CD4-positive, alpha-beta T cell treated with Interferon alpha-2 for 1 hour (primary cell): ENCODE measurements at regions not wholly inside any gene's neighbourhood (a gene's known extent, or its start where the extent isn't known, plus 50 kb on each side); places are given as distances from the start of the nearest gene placed in this dataset.

ENCODE experiments used
- DNase-seq, 2 donors: peaks; one replicate each; pipeline ENCODE4 v3.0.0-alpha.2; 2020 to 2022

DNA sequence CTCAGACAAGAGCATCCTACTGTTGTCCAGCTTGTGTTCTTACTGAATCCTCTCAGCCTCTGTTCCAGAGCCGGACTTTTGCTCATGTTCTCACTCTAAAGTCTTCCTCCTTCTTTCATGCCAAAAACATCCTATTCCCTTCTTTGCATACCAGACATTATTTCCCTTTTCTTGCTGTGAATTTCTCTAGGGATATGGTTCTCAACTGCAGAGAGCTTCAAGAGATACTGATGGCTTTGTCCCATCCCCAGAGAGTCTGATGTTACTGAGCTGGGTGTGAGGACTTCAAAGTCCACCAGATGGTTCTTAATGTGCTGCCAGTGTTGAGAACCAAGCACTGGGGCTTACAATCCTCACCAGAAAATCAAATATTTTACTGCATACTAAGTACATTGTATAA, 98.6 kb upstream of the FER start:
- DNase-seq: no peak

DNA sequence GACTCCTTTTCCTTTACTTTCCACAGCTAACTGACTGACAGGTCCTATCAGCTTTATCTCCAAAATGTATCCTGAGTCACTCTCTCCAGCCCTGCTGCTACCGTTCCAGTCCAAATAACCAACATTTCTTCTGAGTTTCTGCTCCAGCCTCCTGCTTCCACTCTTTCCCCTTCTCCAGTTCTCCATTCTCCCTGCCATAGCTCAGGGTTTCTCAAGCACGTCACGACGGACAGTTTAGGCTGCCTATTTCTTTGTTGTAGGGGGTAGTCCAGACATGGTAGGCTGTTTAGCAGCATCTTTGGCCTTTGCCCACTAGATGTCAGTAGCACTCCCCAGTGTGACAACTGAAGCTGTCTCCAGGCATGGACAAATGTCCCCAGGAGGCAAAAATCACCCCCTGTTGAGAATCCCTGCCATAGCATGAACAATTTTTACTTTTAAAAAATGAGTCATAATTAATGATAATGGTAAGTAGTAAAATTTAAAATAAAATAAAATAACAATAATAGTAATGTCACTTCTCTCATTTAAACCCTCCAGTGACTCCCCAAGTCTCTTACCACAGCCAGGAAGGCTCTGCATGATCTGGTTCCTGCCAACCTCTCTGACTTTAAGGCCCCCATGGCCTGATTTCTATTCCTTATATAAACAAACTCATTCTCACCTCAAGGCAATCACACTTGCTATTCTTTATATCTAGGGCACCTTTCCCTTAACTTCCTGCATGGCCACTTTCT, 105.4 kb upstream of the FER start:
- DNase-seq: peak; percentile 47 to 60

GRCh38 chr5:108641596-108641995, 106.1 kb upstream of the FER start:
- no peak for DNase-seq

- DNase-seq: no peak
Measured at GRCh38 chr5:108639366-108639765, 108.3 kb upstream of the FER start.

DNA sequence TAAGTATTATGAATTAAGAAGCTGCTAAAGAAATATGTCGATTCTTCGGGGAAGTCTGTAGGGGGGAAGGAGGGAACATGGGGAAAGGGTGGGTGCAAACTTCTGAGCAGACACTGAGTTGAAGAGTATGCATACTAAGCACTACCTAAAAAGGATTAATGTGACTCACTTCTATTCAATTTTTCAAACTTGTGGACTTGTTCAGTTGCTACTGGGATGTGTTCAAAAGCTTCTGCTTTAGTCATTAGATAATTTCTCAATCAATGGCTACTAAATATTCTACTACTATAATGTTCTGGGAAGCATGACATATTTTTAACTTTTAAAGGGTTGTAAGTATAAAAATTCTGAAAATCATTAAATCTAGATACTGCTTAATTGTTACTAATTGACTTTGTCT, 109.7 kb upstream of the FER start:
- DNase-seq: no peak

DNA sequence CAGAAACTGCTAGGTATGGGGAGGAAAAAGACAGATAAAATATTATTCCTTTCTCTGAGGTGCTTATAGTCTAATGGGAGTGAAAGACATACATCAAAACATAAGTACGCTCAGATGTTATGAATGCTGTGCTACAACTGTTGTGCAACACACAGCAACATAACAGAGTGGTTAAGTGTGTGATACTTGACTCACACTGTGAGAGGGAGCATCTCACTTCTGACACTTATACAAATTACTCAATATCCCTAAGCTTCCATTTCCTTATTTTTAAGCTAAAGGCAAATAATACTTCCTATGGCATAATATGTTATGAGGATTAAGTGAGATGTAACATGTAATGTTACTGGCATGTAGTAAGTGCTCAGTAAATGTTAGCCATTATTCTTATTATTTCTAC, 110.6 kb upstream of the FER start:
- DNase-seq: no peak

- DNase-seq: no peak
Measured at GRCh38 chr5:108636135-108636853, 111.4 kb upstream of the FER start.

DNA sequence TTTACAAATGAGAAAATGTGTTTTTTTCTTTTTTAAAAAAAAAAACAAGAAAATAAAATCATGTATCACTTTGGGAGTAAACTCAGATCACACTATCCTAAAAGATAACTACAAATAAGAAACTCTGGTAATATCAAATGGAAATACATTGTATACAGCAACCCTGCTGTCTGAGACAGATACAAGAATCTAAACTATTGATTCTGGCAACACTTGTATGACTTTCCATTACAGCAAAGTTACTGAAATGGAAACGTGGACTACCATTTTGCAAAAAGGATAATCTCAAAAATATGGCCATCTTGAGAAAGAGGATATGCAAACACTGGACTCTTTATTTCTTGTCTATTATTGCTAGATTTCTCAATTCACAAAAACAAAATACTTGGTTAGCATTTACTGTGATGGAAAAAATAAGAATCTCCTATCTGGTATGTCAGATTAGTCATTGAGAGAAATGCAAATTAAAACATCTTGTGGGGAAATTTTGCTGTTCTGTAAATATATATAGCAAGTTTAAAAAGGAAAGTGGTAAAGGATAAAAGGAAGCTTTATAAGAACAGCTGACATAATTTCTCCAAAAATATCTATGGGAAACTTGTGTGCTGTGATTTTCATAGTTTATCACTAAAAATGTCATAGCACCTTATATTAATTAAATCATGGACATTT, 112.9 kb upstream of the FER start:
- no peak for DNase-seq

DNA sequence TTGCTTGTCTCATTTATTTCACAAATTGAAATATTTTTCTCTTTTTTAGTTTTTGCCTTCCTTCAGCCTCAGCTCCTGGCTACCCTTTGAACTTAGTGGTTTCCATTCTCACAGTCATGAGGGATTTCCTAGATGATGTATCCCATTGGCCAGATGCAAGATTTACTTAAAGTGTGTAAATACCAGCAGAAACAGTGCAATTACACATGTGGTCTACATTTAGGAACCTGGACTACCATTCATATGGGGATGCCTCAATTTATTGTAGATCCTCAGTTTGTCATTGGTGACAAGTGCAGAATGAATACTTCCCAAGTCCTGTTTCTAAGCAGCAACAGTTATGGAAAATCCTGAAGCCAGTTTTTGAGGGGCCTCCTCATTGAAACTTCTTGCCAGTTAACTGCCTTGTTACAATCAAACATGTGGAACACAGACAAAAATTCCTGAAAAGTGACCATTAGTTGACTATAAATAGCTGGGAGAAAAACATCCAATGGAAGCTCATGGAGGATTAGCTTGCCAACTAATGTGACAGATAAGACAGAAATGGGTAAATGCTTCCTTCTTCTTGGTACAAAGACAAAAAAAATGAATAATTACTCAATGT, 113.6 kb upstream of the FER start:
- no peak for DNase-seq

- no peak for DNase-seq
Measured at GRCh38 chr5:108629779-108630528, 117.7 kb upstream of the FER start.

GRCh38 chr5:108625654-108626053, 122.0 kb upstream of the FER start:
- no peak for DNase-seq

DNA sequence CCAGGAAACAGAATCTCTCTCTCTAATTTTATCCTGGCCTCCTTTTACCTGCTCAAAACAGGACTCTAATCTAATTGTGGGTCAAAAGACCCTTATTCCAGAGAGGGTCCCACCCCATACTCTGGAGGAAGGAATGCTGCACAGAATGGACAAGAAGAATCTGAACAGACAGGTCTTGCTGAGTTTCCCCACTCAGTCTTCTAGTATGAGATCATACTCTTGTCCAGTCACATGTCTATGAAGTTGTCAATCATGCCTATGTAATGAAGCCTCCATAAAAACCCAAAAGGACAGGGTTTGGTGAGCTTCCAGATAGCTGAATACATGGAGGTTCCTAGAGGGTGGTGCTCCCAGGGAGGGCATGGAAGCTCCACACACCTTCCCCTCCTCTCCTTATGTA, 123.9 kb upstream of the FER start:
- DNase-seq: no peak

DNA sequence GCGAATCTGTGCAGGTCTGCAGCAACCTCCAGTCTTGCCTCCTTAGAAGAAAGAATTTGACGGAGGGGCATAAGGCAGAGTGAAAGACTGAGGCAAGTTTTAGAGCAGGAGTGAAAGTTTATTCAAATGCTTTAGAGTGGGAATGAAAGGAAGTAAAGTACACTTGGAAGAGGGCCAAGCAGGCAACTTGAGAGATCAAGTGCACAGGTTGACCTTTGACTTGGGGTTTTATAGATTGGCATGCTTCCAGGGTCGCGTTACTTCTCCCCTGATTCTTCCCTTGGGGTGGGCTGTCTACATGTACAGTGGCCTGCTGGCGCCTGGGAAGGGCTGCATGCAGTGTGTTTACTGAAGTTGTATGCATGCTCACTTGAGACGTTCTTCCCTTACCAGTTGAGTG, 127.2 kb upstream of the FER start:
- DNase-seq: no peak

GRCh38 chr5:108619815-108620214, 127.9 kb upstream of the FER start:
- DNase-seq: no peak

DNA sequence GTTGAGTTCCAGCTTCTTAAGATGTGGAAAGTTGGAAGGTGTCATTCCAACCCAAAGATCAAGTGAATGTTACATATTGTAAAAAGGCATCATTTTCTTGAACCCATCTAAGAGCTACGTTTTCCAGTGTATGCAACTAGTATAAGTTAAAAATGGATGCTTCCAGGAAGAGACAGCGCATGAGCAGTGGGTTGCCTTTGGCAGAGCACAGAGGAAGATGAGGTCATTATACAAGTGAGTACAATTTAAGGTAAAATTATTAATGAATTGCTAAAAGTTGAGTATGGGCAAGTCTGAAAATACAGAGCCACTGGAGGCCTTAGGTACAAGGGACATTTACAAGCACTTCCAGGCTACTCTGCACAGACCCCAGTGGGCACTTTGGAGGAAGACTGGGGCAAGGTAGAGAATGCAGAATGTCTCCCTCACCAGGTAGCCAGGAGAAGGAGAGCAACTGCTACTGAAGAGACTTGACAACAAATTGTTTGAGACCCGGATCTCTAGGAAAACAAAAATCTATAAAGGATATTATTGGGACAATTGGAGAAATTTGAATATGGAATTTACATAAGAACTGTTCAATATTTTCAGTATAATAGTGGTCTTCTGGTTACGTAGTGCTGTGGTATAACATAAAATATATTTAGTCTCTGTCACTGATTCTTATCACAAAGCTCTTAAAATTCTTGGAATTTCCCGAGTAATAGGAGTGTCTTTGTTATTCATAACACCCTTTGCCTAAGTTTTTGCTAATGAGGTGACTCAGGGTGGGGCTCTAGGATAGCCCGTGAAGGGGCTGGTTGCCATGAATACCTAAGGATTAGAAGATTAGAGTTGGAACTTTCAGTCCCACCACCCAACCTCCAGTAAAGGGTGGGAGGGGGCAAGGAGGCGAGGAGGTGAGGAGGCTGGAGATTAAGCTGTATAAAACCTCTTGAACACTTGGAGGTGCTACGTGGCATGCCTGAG, 129.9 kb upstream of the FER start:
- no peak for DNase-seq

GRCh38 chr5:108615216-108615615, 132.5 kb upstream of the FER start:
- no peak for DNase-seq

DNA sequence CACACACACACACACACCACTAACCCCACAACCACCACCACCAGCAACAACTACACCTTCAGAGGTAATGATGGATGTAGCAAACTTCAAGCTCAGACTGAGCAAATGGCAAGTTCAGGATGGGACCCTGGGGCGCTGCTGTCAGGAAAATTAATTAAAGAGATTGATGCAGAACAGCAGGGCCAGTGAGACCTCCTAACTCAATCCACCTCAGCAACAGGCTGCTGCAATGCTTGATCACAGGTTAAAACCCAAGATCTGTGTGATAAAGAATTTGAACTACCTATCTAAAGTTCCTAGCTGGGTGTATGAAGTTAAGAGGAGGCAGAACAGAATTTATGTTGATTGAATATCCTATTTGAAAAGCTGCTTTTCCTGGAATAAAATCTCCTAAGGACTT, 140.3 kb upstream of the FER start:
- DNase-seq: no peak

DNA sequence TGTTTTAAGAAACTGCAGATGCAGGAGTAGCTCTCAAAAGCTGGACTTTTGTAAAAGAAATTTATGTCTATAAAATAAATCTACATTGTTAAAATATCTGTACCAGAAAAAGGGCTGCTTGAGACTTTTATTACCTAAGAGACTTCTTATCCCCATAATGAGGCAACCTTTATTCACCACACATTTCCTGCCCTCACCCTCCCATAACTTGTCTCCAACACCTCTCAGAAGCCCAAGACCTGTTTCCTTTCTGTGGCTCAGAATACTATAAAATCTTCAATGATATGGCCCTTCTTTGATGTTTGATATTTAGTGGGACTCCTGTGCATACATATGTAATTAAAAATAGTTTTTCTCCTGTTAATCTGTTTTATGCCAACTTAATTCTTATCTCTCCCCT, 141.5 kb upstream of the FER start:
- DNase-seq: no peak

DNA sequence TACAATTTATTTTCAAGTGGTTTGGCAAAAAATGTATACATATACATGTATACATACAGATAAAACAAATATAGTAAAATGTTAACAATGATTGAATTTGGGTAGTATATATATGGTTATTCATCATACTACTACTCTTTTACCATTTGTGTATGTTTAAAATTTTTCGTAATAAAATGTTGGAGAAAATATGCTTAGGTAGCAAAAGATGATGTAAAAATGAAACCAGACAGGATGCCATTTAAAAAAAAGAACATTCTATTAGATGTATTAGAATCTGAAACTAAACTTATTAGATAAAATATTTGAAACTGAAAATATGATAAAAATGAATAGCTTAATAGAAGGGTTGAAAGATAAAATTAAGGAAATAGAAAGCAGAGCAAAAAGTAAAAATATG, 144.9 kb upstream of the FER start:
- DNase-seq: no peak

DNA sequence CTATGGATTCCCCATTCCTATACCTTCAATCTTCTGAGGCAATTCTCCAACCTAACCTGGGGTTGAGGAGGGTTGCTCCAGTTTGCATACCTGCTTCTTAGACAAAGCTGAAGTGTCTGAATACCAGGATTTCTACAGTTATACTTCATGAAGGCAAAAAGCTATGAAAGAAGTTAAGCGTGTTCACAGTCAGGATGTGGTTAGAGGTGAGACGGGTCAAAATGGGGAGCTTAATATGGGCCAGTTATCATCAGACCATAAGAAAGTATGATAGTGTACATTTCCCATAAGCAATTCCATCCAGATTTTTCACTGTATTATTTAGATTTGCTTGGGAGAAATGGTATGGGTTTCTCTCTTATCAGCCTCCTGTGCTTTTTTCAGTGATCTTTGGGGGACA, 156.9 kb upstream of the FER start:
- no peak for DNase-seq

- no peak for DNase-seq
Measured at GRCh38 chr5:108588323-108588722, 159.4 kb upstream of the FER start.

- no peak for DNase-seq
Measured at GRCh38 chr5:108587821-108588220, 159.9 kb upstream of the FER start.
